Central memory CD8-positive, alpha-beta T cell (primary cell): ENCODE measurements at regions not wholly inside any gene's neighbourhood (a gene's known extent, or its start where the extent isn't known, plus 50 kb on each side); places are given as distances from the start of the nearest gene placed in this dataset.

Source experiments
- ATAC-seq: fragments of 150-1000 bp; cut with Tn5 transposase; replicated peaks from 2 replicates; pipeline ENCODE4 v1.10.0; 2022; ENCODE audit warnings: mild to moderate bottlenecking, moderate FRiP score, moderate number of reproducible peaks; ENCODE audit not compliant: poor library complexity, severe bottlenecking; ENCODE audit errors: extremely low read depth
- DNase-seq, 2 donors: peaks; one replicate each; pipeline ENCODE4 v3.0.0; 2021; ENCODE audit warnings: low spot score in 2 of 2
- H3K27ac Mint-ChIP-seq: one replicate; pipeline ENCODE4 v1.8.0; 2022; ENCODE audit warnings: low read depth, mild to moderate bottlenecking, moderate library complexity, mixed read lengths
- H3K27me3 Mint-ChIP-seq: one replicate; pipeline ENCODE4 v1.8.0; 2022; ENCODE audit warnings: mixed read lengths
- H3K36me3 Mint-ChIP-seq: one replicate; pipeline ENCODE4 v1.8.0; 2022; ENCODE audit warnings: mild to moderate bottlenecking, moderate library complexity, mixed read lengths; ENCODE audit not compliant: insufficient read depth
- H3K4me1 Mint-ChIP-seq: one replicate; pipeline ENCODE4 v1.8.0; 2022; ENCODE audit warnings: mixed read lengths
- H3K4me3 Mint-ChIP-seq: one replicate; pipeline ENCODE4 v1.8.0; 2022; ENCODE audit warnings: mild to moderate bottlenecking, moderate library complexity, mixed read lengths
- H3K9me3 Mint-ChIP-seq: one replicate; pipeline ENCODE4 v1.8.0; 2022; ENCODE audit warnings: mixed read lengths

DNA sequence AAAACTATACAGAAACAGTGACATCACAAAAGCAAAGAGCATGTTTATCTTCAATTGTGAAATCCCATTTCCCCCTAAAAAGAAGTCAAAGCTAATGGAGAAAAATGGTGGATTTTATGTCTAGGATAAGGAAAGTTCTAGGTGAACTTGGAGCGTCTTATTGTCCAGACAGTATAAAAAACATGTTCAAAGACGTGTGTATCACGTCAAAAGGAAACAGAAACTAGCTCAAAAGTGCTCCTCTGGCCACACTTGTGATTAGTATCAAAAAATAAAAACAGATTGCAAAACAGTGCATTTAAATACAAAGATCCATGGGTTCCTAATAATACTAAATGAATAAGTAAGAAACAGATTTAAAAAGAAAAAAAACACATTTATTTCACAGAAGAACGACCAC lies 568.9 kb downstream of the ANXA1 start:
- H3K27me3 Mint-ChIP-seq: no peaks in the 10 kb centered on the region
- H3K4me1 Mint-ChIP-seq: no peaks in the 10 kb centered on the region
- ATAC-seq (no peak), DNase-seq (no peak)
- no peaks in the 10 kb centered on the region for H3K9me3 Mint-ChIP-seq
- H3K27ac Mint-ChIP-seq: no peak overlapping the region
- H3K4me3 Mint-ChIP-seq: no peak overlapping the region
- H3K36me3 Mint-ChIP-seq: no peaks in the 10 kb centered on the region

- Mint-ChIP-seq H3K27me3 (no peaks in the 10 kb centered on the region), H3K4me1 (no peaks in the 10 kb centered on the region), H3K36me3 (no peaks in the 10 kb centered on the region), H3K9me3 (peaks cover 31% of the 10 kb centered on the region), H3K4me3 (no peak overlapping the region), H3K27ac (no peak overlapping the region)
- DNase-seq: no peak
- ATAC-seq: no peak
Measured at GRCh38 chr9:73736270-73736669, 584.6 kb downstream of the ANXA1 start.

DNA sequence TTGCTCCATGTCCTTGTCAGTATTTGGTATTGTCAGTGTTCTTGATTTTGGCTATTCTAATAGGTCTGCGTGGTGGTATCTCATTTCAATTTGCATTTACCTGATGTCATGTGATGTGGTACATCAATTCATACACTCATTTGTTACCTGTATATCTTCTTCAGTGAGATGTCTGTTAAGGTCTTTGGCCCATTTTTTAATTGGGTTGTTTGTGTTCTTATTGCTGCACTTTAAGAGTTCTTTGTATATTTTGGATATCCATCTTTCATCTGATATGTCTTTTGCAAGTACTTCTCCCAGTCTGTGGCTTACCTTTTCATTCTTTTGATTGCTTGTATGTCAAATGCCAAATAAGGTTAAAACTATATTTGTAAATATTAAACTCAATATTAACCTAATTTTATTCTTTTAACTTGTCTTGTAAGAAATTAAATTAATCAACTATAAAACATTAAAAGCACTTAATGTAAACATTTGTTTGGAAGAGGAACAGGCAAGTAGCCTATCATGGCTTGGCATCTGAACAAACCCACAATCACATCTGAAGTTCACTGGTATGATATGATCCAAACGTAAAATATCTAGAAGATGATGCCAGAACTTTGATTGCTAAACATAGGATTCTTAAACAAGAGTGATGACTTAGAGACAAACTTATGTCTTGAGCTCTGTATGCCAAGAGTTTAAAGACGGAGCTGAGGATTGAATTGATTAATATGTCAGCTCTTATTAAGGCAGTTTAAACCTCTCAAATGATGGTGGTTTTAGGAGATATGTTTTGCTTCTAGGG lies 587.3 kb downstream of the ANXA1 start:
- H3K4me3 Mint-ChIP-seq: no peak overlapping the region
- DNase-seq: no peak
- no peaks in the 10 kb centered on the region for H3K27me3 Mint-ChIP-seq
- H3K9me3 Mint-ChIP-seq: peaks cover 19% of the 10 kb centered on the region
- no peak overlapping the region for H3K27ac Mint-ChIP-seq
- no peak for ATAC-seq
- no peaks in the 10 kb centered on the region for H3K4me1 Mint-ChIP-seq
- no peaks in the 10 kb centered on the region for H3K36me3 Mint-ChIP-seq

- Mint-ChIP-seq H3K36me3 (no peaks in the 10 kb centered on the region), H3K27me3 (no peaks in the 10 kb centered on the region), H3K4me3 (no peak overlapping the region), H3K4me1 (no peaks in the 10 kb centered on the region), H3K9me3 (peaks cover 11% of the 10 kb centered on the region), H3K27ac (no peak overlapping the region)
- no peak for DNase-seq
- no peak for ATAC-seq
Measured at GRCh38 chr9:73741316-73741715, 589.7 kb downstream of the ANXA1 start.

DNA sequence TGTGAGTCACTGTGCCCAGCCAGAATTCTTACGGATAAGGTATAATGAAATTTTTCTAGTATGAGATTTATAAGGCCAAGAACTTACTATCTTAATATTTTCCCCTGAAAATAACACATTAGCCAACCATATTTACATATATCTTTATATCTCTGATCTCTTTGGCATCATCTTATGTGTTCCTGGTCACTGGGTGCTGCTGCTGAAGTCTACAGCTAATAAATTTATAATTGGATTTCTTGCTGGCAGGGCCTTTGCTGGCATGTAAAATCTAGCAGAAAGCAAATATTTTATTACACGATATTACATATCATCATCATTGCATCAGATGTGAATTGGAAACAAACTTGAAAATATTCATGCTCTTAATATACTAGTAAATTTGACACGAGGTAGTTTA lies 590.7 kb downstream of the ANXA1 start:
- DNase-seq (no peak), ATAC-seq (no peak)
- Mint-ChIP-seq H3K27me3 (no peaks in the 10 kb centered on the region), H3K4me3 (no peak overlapping the region), H3K9me3 (peaks cover 4% of the 10 kb centered on the region), H3K36me3 (no peaks in the 10 kb centered on the region), H3K27ac (no peak overlapping the region), H3K4me1 (no peaks in the 10 kb centered on the region)

GRCh38 chr9:73743826-73744225 lies 592.2 kb downstream of the ANXA1 start:
- Mint-ChIP-seq H3K4me3 (no peak overlapping the region), H3K9me3 (peaks cover 15% of the 10 kb centered on the region), H3K36me3 (no peaks in the 10 kb centered on the region), H3K27me3 (no peaks in the 10 kb centered on the region), H3K27ac (no peak overlapping the region), H3K4me1 (no peaks in the 10 kb centered on the region)
- ATAC-seq (no peak), DNase-seq (no peak)

- Mint-ChIP-seq H3K4me1 (no peaks in the 10 kb centered on the region), H3K36me3 (no peaks in the 10 kb centered on the region), H3K4me3 (no peak overlapping the region), H3K27ac (no peak overlapping the region), H3K27me3 (no peaks in the 10 kb centered on the region), H3K9me3 (peaks cover 20% of the 10 kb centered on the region)
- DNase-seq (no peak), ATAC-seq (no peak)
Measured at GRCh38 chr9:73745598-73745997, 593.9 kb downstream of the ANXA1 start.

- no peak overlapping the region for H3K4me3 Mint-ChIP-seq
- DNase-seq (no peak), ATAC-seq (no peak)
- no peaks in the 10 kb centered on the region for H3K36me3 Mint-ChIP-seq
- H3K4me1 Mint-ChIP-seq: no peaks in the 10 kb centered on the region
- H3K27ac Mint-ChIP-seq: no peak overlapping the region
- H3K9me3 Mint-ChIP-seq: peaks cover 17% of the 10 kb centered on the region
- H3K27me3 Mint-ChIP-seq: no peaks in the 10 kb centered on the region
Measured at GRCh38 chr9:73753171-73753570, 601.5 kb downstream of the ANXA1 start.

DNA sequence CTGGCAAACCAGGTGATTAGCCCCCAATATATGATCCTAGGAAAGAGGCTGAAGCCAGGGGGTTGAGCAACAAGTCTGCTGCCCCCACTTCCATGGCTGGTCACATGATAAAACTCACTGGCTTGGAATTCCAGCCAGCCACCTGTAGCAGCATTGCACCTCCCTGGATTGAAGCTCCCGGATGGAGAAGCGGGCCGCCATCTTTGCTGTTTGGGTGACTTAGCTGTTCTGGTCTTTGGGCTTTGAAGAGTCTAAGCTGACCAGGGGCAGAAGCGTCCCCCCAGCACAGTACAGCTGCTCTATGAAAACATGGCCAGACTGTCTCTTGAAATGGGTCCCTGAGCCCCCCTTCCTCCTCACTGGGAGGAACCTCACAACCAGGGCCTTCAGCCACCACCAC lies 610.2 kb downstream of the ANXA1 start:
- Mint-ChIP-seq H3K9me3 (peaks cover 33% of the 10 kb centered on the region), H3K4me1 (no peaks in the 10 kb centered on the region), H3K27ac (no peak overlapping the region), H3K4me3 (no peak overlapping the region), H3K36me3 (no peaks in the 10 kb centered on the region), H3K27me3 (no peaks in the 10 kb centered on the region)
- ATAC-seq: peak; percentile 10
- no peak for DNase-seq

DNA sequence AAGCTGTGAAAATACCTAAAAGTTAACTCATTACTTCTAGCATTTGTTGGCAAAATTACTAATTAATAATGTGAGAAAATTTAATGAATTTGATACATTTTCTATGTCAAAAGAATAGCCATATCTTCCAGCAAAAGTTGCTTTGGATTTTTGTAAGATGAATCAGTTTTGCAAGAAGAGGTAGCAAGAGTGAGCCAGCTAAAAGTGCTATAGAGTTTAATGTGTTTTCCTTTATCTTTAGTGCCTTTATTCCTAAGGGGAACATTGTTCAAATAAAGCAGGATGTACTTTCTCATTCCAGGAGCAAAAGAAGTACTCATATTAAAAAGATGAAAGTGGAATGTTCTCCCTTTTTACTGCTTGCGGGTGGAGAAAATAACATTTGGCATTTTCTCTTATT lies 622.2 kb downstream of the ANXA1 start:
- Mint-ChIP-seq H3K27me3 (no peaks in the 10 kb centered on the region), H3K9me3 (peaks cover 13% of the 10 kb centered on the region), H3K36me3 (no peaks in the 10 kb centered on the region), H3K4me3 (no peak overlapping the region), H3K4me1 (no peaks in the 10 kb centered on the region), H3K27ac (no peak overlapping the region)
- DNase-seq: no peak
- no peak for ATAC-seq

DNA sequence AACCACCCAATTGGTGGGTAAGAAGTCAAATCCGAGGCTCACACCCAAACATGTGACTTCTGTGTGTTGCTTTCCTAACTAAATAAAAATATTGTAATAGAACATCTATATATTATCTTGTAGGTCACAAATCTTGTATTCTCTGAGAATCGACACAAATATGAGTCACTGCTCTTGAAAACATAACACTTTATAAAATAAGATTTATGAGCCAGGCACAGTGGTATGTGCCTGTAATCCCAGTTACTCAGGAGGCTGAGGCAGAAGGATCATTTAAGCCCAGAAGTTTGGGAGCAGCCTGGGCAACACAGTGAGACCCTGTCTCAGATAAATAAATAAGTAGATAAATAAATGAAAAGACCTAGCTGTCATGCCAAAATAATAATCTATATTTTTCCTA lies 624.1 kb downstream of the ANXA1 start:
- Mint-ChIP-seq H3K27me3 (no peaks in the 10 kb centered on the region), H3K36me3 (no peaks in the 10 kb centered on the region), H3K4me3 (no peak overlapping the region), H3K4me1 (no peaks in the 10 kb centered on the region), H3K27ac (no peak overlapping the region), H3K9me3 (peaks cover under 1% of the 10 kb centered on the region)
- ATAC-seq (no peak), DNase-seq (no peak)

- peaks cover 24% of the 10 kb centered on the region for H3K9me3 Mint-ChIP-seq
- no peak overlapping the region for H3K27ac Mint-ChIP-seq
- ATAC-seq (no peak), DNase-seq (no peak)
- no peaks in the 10 kb centered on the region for H3K36me3 Mint-ChIP-seq
- H3K27me3 Mint-ChIP-seq: no peaks in the 10 kb centered on the region
- no peak overlapping the region for H3K4me3 Mint-ChIP-seq
- no peaks in the 10 kb centered on the region for H3K4me1 Mint-ChIP-seq
Measured at GRCh38 chr9:73780916-73781315, 629.3 kb downstream of the ANXA1 start.

GRCh38 chr9:73782166-73782565 lies 630.5 kb downstream of the ANXA1 start:
- no peaks in the 10 kb centered on the region for H3K36me3 Mint-ChIP-seq
- ATAC-seq (no peak), DNase-seq (no peak)
- no peaks in the 10 kb centered on the region for H3K4me1 Mint-ChIP-seq
- H3K9me3 Mint-ChIP-seq: peaks cover 36% of the 10 kb centered on the region
- H3K27me3 Mint-ChIP-seq: no peaks in the 10 kb centered on the region
- no peak overlapping the region for H3K4me3 Mint-ChIP-seq
- no peak overlapping the region for H3K27ac Mint-ChIP-seq
